ENCODE measurements at regions not wholly inside any gene's neighbourhood (a gene's known extent, or its start where the extent isn't known, plus 50 kb on each side); places are given as distances from the start of the nearest gene placed in this dataset.

GRCh38 chrX:27132862-27133261 is 330.3 kb downstream of the PPP4R3C start:
- TF ChIP-seq CTCF (IDR thresholded peaks at IDR 0.05) (no peak), ZFX (IDR thresholded peaks at IDR 0.05; ENCODE audit: borderline replicate concordance) (no peak)
